Mammary epithelial cell (primary cell): ENCODE measurements at regions not wholly inside any gene's neighbourhood (a gene's known extent, or its start where the extent isn't known, plus 50 kb on each side); places are given as distances from the start of the nearest gene placed in this dataset.

Source experiments
- EZH2 ChIP-seq: IDR thresholded peaks from 2 replicates; pipeline ENCODE4 v1.6.1; 2012; ENCODE audit warnings: low read length, inconsistent platforms, borderline replicate concordance
- TF ChIP-seq, protein P1 (sequence below), 2 donors: IDR thresholded peaks in 1 of 2; conservative IDR thresholded peaks in 1 of 2; 2 replicates each; pipeline ENCODE4 v1.5.1; 2011 to 2012; ENCODE audit warnings: inconsistent platforms in 2 of 2, low read length in 2 of 2, mild to moderate bottlenecking in 2 of 2, control low read depth in 1 of 2, low read depth in 1 of 2; ENCODE audit not compliant: insufficient read depth in 1 of 2; ENCODE audit errors: extremely low read depth in 1 of 2

DNA sequence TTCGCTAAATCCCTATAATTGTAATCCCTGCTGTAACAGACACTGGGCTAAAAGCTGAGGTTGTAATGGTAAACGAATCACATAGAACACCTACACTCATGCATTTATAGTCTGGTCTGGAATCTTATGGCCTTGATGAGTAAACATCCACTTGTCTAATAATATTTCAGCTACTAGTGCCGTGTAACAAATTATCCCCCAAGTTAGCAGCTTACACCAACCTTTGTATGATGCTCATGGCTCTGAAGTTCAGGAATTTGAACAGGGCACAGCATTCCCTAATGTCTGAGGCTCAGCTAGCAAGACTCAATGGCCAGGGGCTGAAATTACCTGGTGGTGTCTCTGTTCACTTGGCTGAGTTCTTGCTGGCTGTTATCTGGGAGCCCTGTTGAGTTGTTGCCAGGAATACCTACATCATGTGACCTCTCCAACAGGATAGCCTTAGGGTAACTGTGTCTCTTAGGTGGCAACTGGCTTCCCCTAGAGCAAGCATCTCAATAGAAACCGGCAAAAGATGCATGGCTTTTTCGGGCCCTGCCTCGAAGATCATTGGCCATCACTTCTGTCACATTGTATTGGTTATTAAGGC is 100.9 kb upstream of the TMEM170B start:
- TF ChIP-seq EZH2, result no peak
- TF ChIP-seq, protein P1, sequence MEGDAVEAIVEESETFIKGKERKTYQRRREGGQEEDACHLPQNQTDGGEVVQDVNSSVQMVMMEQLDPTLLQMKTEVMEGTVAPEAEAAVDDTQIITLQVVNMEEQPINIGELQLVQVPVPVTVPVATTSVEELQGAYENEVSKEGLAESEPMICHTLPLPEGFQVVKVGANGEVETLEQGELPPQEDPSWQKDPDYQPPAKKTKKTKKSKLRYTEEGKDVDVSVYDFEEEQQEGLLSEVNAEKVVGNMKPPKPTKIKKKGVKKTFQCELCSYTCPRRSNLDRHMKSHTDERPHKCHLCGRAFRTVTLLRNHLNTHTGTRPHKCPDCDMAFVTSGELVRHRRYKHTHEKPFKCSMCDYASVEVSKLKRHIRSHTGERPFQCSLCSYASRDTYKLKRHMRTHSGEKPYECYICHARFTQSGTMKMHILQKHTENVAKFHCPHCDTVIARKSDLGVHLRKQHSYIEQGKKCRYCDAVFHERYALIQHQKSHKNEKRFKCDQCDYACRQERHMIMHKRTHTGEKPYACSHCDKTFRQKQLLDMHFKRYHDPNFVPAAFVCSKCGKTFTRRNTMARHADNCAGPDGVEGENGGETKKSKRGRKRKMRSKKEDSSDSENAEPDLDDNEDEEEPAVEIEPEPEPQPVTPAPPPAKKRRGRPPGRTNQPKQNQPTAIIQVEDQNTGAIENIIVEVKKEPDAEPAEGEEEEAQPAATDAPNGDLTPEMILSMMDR (conservative IDR thresholded peaks at IDR 0.05 in 1 of 2, IDR thresholded peaks at IDR 0.05 in 1 of 2; ENCODE audit: extremely low read depth in 1 of 2, insufficient read depth in 1 of 2, low read depth in 1 of 2, low read length in 2 of 2), result no peak
